Head of caudate nucleus (tissue), 42 donors: ENCODE measurements at regions not wholly inside any gene's neighbourhood (a gene's known extent, or its start where the extent isn't known, plus 50 kb on each side); places are given as distances from the start of the nearest gene placed in this dataset.

Experiments
- DNase-seq, 42 donors: peaks; one replicate each; pipeline versions ENCODE4 v3.0.0 to v3.0.0-alpha.2; 2020 to 2021; ENCODE audit warnings: mixed read lengths in 7 of 42
- intact Hi-C: fragments of 100-400 bp; cut with DNase I; formaldehyde crosslinking; loops from one replicate; pipeline ENCODE4 v1.15.0; 2022

DNA sequence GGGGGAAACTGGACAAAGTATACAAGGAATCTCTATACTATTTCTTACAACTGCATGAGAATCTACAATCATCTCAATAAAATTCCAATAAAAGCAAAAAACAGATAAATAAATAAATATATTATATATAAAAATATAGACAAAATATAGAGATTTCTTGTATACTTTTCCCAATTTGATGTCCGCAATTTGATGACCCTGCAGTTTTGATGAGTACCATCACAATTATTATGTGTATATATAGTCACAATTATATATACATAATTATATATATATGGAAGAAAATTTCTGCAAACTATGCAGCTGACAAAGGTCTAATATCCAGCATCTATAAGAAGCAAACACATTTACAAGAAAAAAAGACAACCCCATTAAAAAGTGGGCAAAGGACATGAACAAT, 169.2 kb upstream of the ATXN1 start:
- DNase-seq: no peak
- intact Hi-C loops: no loop called here

DNA sequence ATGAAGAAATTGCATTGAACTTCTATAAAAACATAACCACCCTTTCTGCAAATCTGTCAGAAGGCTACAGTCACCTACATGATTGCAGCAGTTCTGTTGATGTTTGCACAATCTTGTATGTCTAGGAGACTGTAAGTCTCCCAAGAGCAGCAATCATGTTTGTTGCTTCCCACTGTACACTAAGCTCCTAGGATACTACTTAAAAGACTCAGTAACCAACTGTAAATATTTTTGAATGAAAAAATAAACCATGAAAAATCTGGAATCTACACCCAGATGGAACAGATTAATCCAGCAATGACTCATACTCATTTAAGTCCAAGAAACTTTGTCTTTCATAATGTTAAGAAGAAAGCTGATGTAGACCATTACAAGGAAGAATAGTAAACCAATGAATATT, 168.5 kb upstream of the ATXN1 start:
- no peak for DNase-seq
- intact Hi-C loops: no loop called here

DNA sequence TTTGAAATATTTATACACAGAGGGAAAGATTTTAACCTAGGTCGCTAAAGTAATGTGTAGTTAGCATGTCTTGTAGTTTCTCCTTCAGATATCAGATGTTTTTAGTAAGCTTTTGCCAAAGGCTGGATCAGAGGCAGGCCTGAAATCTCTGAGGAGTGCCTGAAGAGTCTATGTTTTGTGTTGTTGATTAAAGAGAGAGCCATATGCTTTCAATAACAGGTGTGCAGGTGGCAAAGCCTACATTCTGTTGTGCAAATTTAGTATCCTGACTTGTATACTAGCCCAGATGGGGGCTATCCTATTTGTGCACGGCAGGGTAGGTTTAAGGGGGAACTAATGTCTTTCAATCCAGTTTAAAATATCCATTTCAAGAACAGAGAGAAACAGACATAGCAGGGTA, 167.1 kb upstream of the ATXN1 start:
- intact Hi-C loops: no loop called here

DNA sequence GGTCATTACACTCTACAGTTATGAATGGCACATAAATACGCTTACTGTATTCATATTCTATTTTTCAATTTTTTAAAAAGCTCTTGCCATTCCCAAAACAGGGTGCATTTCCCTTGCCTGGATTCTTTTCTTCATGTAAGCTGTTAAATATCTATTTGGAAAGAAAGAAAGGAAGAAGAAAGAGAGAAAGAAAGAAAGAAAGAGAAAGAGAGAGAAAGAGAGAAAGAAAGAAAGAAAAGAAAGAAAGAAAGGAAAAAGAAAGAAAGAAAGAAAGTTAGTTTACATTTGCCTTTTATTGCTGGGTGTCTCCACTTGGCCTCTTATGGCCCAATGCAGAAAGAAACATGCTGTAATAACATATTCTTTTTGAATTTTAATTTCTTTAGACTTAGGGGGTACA, 165.9 kb upstream of the ATXN1 start:
- no peak for DNase-seq
- intact Hi-C loops: no loop called here

More for the DNA sequence above, 167.1 kb upstream of the ATXN1 start:
- no peak for DNase-seq

DNA sequence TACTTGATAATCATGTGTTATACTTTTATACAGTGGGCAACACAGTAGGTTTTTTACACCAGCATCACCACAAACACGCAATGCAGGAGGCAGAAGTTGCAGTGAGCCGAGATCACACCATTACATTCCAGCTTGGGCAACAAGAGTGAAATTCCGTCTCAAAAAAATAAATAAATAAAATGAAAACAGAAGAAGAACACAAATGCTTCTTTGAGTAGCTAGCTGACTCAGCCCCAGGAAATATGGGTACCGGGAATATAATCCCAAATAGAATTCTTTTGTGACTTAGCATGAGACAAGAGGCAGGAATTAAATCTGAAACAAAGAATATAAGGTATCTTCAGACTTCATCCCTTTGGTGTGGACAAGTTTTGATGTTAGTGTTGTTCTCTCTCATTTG, 164.2 kb upstream of the ATXN1 start:
- DNase-seq: no peak

DNA sequence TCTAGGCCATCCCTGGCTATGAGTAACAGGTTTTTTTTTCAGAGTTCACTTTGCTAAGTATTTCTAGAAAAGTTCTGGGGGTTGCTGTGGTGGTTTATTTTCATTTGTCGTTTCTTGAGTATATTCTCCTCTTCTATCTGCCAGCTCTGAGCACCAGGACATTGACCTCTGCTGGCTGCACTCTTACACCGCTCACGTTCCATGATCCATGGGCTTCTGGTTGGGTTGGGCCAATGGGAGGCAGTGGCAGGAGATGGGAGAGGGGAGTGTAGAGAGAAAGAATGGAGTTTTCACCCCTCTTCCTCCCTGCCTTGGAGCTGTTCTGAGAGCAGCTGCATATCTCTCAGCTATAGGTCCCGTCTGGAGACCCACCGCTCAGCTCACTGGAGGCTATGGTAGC, 161.0 kb upstream of the ATXN1 start:
- intact Hi-C loops: no loop called here
- no peak for DNase-seq

More for the DNA sequence above, 164.2 kb upstream of the ATXN1 start:
- intact Hi-C loops: no loop called here

DNA sequence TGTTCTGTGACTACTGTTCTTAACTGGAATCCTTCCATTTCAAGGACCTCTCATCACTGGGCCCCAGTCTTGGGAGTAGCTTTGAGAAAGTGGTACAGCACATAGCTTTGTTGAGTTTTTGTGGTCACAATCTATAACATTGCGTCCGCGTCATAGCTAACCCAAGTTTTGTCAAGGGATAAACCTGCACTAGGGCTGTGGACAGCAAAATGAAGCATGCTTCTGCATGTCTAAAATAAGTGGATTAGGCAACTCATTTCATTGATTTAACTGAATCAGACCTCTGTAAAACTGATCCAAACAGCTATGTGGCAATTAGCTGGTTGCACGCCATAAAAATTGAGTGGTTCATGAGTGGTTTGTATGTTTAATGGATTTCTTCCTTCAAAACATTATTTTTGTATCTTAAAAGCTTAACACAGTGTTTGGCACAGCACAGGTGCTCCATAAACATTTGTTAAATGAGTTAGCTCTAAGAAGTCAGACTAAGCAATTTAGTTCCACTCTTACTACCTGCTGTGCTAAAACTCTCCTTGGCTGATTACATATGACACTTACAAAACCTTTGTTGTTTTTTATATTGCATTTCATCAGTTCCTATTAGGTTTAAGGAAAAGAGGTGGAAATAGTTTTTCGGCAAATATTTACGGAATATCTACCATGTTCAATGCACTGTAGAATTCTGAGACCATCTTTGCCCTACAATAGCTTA, 160.3 kb upstream of the ATXN1 start:
- no peak for DNase-seq
- intact Hi-C loops: no loop called here

DNA sequence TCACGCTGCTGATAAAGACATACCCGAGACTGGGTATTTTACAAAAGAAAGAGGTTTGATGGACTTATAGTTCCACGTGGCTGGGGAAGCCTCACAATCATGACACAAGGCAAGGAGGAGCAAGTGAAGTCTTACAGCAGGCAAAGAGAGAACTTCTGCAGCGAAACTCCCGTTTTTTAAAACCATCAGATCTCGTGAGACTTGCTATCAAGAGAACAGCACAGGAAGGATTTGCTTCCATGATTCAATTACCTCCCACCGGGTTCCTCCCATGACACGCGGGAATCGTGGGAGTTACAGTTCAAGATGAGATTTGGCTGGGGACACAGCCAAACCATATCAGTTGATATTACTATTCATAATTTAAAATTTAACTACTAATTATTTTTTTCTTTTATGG, 157.3 kb upstream of the ATXN1 start:
- DNase-seq: peak in 5 of 42 donors; percentile 6 to 42 (median 8)
- intact Hi-C loops: no loop called here

DNA sequence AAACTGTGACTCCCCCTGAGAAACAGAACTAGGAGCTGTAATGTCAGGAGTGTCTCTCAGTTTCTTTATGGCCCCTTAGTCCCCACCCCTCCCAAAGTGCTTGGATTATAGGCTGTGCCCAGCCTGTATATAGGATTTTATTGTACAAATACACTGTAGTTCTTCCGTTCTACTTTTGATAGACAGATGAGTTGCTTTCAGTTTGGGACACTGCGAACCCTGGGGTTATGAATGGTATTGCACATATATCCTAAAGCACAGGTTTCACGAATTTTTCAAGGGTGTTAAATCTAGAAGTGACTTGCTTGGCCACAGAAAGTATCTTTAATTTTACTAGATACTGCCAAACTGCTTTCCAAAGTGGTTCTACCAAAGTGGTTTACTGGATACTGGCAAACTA, 152.9 kb upstream of the ATXN1 start:
- intact Hi-C loops: no loop called here
- DNase-seq: no peak

DNA sequence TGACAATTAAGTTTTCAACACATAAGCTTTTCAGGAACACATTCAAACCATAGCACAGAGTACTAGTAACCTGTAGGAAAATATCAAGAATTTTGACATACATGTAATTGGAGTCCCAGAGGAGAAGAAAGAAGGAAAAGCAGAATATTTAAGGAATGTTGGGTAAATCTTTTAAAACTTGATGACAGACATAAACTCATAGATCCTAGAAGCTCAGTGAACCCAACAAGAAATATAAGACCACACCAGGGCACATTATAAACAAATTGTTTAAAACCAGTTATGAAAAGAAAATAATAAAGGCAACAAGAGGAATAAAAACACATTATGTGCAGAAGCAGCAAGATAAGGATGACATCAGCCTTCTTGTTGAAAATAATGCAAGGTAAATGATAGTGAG, 151.5 kb upstream of the ATXN1 start:
- DNase-seq: no peak
- intact Hi-C loops: no loop called here

DNA sequence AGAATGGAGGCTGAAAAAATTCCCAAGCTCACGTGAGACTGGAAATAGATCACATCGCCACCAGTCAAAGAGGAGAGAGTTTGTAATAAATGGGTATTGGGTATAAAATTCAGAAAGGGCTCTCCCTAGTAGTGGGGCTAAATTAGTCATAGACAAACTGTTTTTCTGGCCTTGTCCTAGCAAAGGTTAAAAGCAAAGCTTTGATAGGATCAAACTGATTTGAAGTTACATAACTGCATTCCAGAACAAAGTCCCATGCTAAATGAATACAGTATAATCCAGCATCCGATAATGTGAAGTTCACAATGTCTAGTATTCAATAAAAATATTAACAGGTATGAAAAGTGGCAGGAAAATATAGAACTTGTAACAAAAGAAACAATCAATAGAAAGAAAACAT, 149.8 kb upstream of the ATXN1 start:
- no peak for DNase-seq

DNA sequence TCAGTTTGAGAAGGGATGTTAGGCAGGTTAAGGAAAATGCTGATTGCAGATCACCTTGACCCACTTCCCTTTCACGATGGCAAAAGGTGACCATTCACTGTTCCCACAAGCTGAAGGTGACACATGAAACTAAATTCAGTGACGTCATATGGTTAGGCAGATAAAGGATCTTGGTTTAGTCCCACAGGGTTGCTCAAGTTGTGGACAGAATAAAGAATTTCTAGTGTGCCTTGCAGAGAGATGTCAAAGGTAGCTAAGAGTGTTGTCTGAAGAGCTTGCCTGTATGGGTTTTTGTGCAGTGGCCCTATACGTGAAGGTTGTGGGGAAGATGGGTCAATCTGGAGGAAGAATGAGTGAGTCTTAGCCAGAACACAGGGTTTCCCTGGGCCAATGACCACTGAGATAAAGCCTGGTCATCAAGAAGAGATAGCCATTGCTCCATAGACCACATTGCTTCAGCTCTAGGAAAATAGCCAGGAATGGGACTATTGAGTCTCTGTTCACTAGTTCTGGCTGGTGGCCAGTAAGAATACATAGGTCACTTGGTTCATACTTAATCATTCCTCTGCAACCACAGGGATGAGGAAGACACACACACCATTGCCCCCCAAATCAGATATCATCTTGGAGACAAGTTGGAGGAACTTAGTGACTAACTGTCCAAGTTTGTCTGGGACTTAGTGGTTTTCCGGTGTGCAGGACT, 148.5 kb upstream of the ATXN1 start:
- DNase-seq: no peak
- intact Hi-C loops: no loop called here

More for the DNA sequence above, 149.8 kb upstream of the ATXN1 start:
- intact Hi-C loops: no loop called here

DNA sequence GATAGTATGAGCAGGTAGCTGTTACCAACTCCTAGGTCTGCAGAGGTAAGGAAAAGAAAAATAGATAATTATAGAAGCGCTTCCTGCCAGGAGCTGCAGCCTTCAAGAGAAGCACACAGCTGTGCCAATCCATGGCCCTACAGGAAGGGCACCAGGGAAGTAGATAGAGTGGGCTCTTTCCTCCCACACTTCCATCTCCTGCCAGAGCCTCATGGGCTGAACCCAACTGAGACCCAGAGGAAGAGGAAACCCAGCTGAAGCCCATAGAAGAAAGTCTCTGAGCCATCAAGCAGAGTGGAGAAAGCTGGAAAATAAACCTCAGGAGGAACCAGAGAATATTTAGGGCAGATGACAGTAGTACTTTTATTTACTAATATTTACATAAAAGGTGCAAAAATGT, 146.7 kb upstream of the ATXN1 start:
- intact Hi-C loops: no loop called here
- no peak for DNase-seq

DNA sequence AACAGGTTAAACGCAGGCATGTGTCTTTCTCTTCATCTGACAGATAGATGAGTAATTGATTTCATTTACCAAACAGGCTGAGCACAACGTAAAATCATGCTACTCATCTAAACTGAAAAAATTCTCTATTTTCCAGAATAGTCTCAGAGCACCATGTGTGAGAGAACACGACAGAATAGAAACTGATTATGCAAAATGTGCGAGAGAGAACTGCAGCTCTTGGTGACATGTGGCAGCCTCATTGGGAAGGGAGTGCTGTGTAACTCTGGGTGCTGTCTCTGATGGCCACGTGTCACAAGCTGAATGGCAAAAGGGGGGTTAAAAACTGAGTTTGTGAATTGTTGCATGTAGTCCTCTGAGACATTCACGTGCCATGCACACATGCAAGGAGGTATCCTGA, 143.7 kb upstream of the ATXN1 start:
- intact Hi-C loops: no loop called here
- DNase-seq: peak in 1 of 42 donors; percentile 5

DNA sequence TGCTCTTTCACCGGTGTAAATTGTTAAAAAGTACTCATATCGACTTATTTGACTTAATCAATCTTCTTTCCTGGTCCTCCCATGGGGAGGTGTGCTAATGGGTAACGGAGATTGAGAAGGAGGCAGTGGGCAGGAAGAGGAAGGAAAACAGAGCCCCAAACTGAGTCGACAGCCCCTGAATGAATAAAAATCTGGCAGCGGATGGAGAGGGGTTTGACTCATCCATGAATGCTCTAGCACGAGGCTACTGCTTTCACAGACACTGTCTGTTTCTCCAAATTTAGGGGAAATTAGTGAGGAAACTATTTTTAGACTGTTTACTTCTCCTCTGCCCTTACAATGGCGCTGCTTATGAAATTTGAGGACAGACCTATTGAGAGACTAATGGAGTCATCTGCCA, 142.2 kb upstream of the ATXN1 start:
- peak in 5 of 42 donors; percentile 5 to 54 (median 10) for DNase-seq
- intact Hi-C loops: no loop called here

DNA sequence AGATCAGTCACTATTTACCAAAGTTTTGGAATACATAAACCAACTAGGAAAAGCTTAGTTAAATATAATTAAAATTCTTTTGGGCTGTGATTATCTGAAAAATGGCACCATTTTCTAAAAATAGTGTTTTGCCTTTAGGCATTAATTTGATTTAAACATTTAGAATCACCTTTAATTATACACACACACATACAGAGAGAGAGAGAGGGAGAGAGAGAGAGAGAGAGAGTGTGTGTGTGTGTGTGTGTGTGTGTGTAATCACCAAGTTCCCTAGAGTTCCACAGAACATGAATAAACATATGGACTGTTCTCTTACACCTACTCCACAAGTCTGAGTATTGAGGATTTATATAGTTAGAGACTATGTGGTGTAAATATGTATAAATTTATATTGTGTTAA, 141.2 kb upstream of the ATXN1 start:
- intact Hi-C loops: no loop called here
- DNase-seq: no peak

DNA sequence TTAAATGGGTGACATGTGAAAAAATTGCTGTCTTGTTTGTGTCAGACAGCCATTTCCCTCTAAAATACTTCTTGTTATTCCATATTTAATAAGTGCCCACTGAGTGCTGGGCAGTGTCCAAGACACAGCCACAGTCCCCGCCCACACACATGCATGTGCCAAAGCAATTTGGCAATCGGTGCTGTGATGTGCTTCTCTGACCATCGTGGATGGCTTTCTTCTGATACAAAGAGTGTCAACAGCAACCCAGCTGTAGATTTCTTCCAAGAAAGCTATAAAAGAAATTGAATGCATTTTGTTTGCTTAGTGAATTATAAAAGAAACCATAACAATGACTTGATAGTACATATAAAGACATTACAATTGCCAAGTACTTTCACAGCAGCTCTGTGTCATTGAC, 140.5 kb upstream of the ATXN1 start:
- intact Hi-C loops: no loop called here
- peak in 12 of 42 donors; percentile 8 to 44 (median 18) for DNase-seq

DNA sequence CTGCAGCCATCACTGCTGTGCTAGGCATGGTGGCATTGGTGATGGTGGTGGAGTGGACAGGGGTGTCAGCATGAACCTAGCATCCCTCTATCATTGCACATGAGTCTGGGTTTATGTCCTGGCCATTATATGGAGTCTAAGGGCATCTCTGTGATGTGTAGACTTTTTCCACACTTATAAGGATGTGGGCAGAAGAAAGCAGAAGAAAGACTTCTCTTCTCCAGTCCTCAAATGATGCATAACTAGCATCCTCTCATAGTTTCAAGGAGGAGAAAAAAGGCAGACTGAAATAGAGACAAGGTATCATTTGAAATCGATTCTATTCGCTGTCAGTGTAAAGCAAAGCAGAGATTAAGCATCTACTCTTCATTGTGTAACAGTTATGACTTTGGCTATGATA, 140.0 kb upstream of the ATXN1 start:
- intact Hi-C loops: no loop called here
- no peak for DNase-seq

DNA sequence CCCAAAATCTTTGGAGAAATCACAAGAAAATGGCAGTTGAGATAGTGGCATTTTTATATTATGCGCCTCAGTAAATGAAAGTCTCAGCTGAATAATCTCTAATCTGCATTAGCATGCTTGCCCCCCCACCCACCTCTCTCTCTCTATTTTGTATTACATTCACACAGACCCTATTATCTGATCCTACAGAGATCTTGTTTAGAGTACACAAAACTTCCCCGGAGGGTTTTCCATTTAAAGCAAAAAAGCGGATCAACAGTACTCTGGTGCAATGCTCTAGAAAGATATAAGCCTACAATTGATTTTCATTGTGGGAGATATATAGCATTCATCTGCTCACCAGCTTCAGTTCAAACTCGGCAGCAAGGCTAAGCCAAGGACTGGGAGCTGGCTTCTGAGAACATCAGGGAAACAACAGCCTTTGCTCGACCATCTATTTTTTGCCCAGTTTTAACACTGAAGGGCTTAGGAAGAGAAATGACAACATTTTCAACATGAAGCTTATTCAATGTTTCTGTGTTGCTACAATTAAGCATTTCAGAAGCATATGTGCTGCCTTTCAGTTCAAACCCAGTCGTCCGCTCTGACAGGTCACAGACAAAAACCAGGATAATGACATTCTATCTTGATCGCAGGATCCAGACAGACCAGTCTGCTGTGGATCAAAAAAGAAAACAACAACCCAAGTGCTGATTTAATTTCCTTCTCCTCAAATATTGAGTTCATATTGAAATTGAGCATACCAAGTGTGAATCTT, 137.6 kb upstream of the ATXN1 start:
- DNase-seq: no peak
- intact Hi-C loops: no loop called here

DNA sequence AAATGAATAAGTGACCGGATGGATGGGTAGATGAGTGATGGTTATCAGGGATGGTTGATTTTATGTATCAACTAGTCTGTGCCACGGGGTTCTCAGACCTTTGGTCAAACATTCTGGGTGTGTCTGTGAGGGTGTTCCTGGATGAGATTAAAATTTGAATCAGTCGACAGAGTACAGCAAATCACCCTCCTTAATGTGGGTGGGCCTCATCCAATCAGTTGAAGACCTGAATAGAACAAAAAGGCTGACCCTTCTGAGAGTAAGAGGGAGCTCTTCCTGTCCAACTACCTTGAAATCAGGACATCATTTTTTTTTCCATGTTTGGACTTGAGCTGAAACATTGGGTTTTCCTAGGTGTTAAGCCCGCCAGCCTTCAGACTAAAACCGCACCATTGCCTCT, 136.4 kb upstream of the ATXN1 start:
- intact Hi-C loops: no loop called here
- no peak for DNase-seq
